VCaP (cell line): ENCODE measurements at regions not wholly inside any gene's neighbourhood (a gene's known extent, or its start where the extent isn't known, plus 50 kb on each side); places are given as distances from the start of the nearest gene placed in this dataset.

Source experiments
- H3K27ac ChIP-seq: fragments of 450-650 bp; 2 replicates; pipeline ENCODE4 v1.5.1; 2017
- TF ChIP-seq, protein P1 (sequence below): fragments of 450-650 bp; conservative IDR thresholded peaks from 2 replicates; pipeline ENCODE4 v1.5.1; 2017; ENCODE audit warnings: mild to moderate bottlenecking, moderate library complexity

DNA sequence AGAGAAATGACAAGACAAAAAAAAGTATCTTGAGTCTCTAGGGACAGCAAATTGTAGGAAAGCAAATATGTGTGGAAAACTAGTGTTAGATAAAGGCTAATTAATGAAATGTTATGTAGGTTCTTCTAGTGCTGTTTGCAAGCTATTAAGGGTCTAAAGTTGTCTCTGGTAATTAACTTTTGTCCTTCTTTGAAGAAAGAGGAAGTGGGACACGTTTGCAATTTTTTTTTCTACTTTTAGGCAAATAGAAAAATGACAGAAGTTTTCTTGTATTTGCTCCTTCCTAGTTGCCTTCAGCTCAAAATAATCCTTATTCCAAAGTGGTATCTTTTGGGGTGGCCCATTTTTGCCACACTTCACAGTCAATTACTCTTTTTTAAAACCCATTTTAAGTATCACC lies 1877.7 kb upstream of the PRR20A start:
- no peak overlapping the region for H3K27ac ChIP-seq
- TF ChIP-seq, protein P1, sequence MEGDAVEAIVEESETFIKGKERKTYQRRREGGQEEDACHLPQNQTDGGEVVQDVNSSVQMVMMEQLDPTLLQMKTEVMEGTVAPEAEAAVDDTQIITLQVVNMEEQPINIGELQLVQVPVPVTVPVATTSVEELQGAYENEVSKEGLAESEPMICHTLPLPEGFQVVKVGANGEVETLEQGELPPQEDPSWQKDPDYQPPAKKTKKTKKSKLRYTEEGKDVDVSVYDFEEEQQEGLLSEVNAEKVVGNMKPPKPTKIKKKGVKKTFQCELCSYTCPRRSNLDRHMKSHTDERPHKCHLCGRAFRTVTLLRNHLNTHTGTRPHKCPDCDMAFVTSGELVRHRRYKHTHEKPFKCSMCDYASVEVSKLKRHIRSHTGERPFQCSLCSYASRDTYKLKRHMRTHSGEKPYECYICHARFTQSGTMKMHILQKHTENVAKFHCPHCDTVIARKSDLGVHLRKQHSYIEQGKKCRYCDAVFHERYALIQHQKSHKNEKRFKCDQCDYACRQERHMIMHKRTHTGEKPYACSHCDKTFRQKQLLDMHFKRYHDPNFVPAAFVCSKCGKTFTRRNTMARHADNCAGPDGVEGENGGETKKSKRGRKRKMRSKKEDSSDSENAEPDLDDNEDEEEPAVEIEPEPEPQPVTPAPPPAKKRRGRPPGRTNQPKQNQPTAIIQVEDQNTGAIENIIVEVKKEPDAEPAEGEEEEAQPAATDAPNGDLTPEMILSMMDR: no peak

DNA sequence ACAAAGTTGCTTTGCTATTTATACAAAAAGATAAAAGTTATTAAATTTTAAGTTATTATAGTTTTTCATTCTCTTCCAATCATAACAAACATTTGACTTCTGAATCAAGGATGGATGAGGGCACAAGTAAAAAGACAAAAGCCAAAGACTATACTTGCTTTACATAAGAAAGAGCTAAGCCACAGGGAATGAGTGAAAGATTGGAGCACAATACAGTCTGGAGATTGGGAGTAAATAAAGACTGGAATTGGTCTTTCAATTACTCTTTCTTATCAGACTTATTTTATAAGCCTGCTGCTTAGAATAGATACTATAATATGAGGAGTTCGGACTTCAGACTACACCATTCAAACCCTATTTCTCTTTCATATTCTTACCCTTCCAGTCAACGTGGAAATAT lies 1874.1 kb upstream of the PRR20A start:
- TF ChIP-seq, protein P1: no peak
- no peak overlapping the region for H3K27ac ChIP-seq

DNA sequence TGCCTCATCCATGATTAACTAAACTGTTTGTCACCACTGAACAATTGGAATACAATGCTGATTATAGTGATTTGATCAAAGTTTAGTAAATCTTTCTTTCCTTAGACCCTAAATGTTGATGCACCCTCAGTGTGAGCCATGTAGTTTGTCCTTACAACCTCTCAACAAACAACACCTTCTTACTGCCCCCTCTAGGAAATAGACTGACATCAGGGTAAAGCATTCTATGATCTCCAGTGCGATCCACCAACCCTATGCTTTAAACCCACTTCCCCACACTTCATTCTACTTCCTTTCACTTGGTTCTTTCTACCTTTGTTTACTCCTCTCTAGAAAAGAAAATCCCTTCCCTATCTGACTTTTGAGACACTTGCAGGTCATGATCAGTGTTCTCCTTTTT lies 1842.5 kb upstream of the PRR20A start:
- TF ChIP-seq, protein P1: no peak

DNA sequence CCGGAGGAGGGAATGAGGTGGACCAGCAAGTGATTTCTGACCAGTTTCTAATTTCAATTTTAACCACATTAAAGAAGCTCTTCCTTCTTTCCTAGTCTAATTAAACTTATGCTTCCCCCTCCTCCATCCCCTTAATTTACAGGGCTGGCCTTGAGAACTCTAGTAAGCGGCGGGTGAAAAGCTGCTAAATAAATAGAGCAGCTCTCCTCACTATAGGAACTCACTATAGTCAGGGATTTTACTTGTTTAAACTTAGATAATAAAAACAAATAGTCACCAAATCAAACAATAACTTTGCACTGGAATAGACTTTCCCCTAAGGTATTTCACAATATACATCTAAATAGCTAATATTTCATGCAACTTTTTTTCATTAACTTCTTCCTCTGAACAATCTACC lies 1838.2 kb upstream of the PRR20A start:
- TF ChIP-seq, protein P1: no peak

More for the DNA sequence above, 1842.5 kb upstream of the PRR20A start:
- H3K27ac ChIP-seq: no peak overlapping the region

DNA sequence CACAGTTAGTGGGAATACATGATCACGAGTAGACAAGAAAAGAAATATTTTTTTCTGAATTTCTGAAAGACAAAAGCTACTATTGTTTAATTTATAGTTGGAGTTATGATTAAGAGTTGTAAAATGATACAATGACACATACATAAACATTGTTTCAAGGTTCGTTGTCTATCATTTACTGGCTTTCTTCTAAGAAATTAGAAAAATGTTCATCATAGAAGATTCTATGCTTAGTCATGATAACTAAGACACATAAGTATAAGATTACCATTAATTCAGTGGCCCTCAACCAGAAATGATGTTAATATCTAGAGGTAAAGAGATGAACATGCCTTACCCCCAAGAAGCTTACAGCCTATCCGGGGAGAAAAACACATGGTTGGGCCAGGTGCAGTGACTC lies 1832.8 kb upstream of the PRR20A start:
- H3K27ac ChIP-seq: no peak overlapping the region
- TF ChIP-seq, protein P1: no peak

More for the DNA sequence above, 1838.2 kb upstream of the PRR20A start:
- no peak overlapping the region for H3K27ac ChIP-seq

DNA sequence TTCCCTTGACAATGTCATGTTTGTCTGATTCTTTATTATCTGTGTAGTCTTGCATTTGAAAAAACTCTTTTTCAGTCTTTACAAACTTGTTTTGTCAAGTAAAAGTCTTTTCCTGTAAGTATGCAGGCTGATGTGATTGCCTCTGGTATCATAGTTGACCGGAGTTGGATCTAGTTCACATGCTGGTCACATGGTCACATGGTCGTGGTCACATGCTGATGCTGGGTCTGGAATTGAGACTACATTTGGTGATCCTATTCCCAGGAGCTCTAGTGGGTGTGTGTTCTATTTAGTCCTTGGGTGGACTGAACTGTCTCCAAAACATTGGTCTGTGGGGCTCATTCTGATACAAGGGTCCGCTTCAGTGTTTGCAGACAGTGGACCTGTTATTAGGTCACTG lies 1798.8 kb upstream of the PRR20A start:
- TF ChIP-seq, protein P1: no peak
- H3K27ac ChIP-seq: no peak overlapping the region

DNA sequence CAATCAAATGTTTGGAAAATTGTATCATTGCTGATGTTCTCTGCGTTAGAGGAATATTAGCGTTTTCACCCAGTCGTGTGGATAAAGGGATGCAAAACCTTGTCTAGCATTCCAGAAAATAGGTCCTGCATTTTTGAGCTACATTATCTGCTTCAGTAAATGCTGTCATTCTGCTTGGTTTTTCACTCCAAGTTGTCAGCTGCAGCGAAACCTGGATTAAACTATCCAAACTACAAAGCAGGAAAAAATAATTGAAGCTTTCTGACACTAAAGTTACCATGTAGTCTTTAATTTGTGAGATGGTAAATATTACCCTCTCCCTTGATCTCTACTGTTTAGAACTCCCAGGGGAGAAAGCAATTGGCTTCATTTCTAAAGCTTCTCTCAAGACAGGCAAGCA lies 1795.5 kb upstream of the PRR20A start:
- TF ChIP-seq, protein P1: no peak
- no peak overlapping the region for H3K27ac ChIP-seq

DNA sequence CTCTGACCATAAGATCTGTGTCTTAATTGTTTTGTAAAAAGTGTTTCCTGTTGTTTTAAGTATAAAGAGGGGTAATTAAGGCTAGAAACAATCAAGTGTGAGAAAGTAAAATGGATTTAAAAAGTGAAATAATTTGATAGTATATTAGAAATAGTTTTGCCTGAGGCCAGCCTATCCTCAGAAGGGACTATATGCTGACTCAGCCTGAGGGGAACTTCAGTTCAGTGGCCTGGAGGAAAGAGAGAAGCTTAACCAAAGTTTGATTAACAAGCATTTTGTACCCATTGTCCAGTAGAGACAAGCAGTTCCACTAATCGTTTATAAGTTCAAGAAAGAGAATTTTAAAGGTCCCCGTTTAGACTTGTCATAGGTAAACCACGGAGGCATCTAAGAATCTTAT lies 1793.2 kb upstream of the PRR20A start:
- H3K27ac ChIP-seq: no peak overlapping the region
- TF ChIP-seq, protein P1: no peak
